Transverse colon (tissue), 4 donors: ENCODE measurements at regions not wholly inside any gene's neighbourhood (a gene's known extent, or its start where the extent isn't known, plus 50 kb on each side); places are given as distances from the start of the nearest gene placed in this dataset.

Source experiments
- DNase-seq: peaks from one replicate; pipeline ENCODE4 v3.0.0-alpha.2; 2019
- H3K27ac ChIP-seq, 4 donors: fragments of 200-600 bp; sonication (generic); 2 replicates each; pipeline ENCODE4 v1.5.1; 2016 to 2018; ENCODE audit warnings: inconsistent platforms in 4 of 4
- H3K27me3 ChIP-seq: fragments of 200-600 bp; sonication (generic); 2 replicates; pipeline ENCODE4 v1.5.1; 2017; ENCODE audit warnings: inconsistent platforms
- H3K36me3 ChIP-seq, 4 donors: fragments of 200-600 bp; sonication (generic); 2 replicates each; pipeline ENCODE4 v1.5.1; 2017 to 2019; ENCODE audit warnings: inconsistent platforms in 4 of 4
- H3K4me1 ChIP-seq, 4 donors: fragments of 200-600 bp; sonication (generic); 2 replicates each; pipeline ENCODE4 v1.5.1; 2017 to 2020; ENCODE audit warnings: inconsistent platforms in 4 of 4
- H3K4me3 ChIP-seq, 4 donors: fragments of 200-600 bp; sonication (generic); 1 replicate in 1 of 4; 2 replicates in 3 of 4; pipeline versions ENCODE4 v1.5.1 to v1.6.1; 2017 to 2019; ENCODE audit warnings: inconsistent platforms in 4 of 4
- H3K9me3 ChIP-seq, 2 donors: fragments of 200-600 bp; sonication (generic); 2 replicates each; pipeline ENCODE4 v1.5.1; 2017 to 2019; ENCODE audit warnings: inconsistent platforms in 2 of 2
- EP300 ChIP-seq: sonication (generic); formaldehyde crosslinking; IDR thresholded peaks from one replicate; pipeline ENCODE4 v1.6.1; 2017; ENCODE audit warnings: antibody characterized with exemption, low read depth
- POLR2A ChIP-seq: fragments of 450-650 bp; IDR thresholded peaks from one replicate; pipeline ENCODE4 v1.6.1; 2016; ENCODE audit warnings: antibody characterized with exemption, mild to moderate bottlenecking, moderate library complexity
- POLR2AphosphoS5 ChIP-seq, 3 donors: sonication (generic); formaldehyde crosslinking; IDR thresholded peaks; one replicate each; pipeline ENCODE4 v1.6.1; 2016; ENCODE audit warnings: antibody characterized with exemption in 3 of 3
- WGBS, 2 donors: methylation state at CpG; one replicate each; pipeline ENCODE4 v1.1.5; 2018; ENCODE audit warnings: low coverage in 1 of 2; 5-methylcytosine and 5-hydroxymethylcytosine counted together
- in situ Hi-C, 4 donors: fragments of 200-750 bp; cut with MboI; loops; one replicate each; pipeline versions ENCODE4 v1.15.0 to v1.15.1; 2017; ENCODE audit warnings: low sequenced_read_pairs in 3 of 4, low pct_ligation_motif_present in 1 of 4, low pct_unique_long_range_greater_than_20kb in 1 of 4
- intact Hi-C: fragments of 100-400 bp; cut with DNase I; formaldehyde crosslinking; loops from one replicate; pipeline ENCODE4 v1.15.1; 2023; ENCODE audit warnings: low total_unique reads
- TF ChIP-seq, protein P1 (sequence below), 5 experiments: fragments of 200-600 bp in 3 of 5; fragments of 450-650 bp in 2 of 5; sonication (generic) in 3 of 5; IDR thresholded peaks; 1 replicate in 2 of 5; 2 replicates in 3 of 5; pipeline ENCODE4 v1.5.1; 2016 to 2017; ENCODE audit warnings: antibody characterized with exemption in 5 of 5, inconsistent platforms in 3 of 5, mild to moderate bottlenecking in 2 of 5, moderate library complexity in 1 of 5

DNA sequence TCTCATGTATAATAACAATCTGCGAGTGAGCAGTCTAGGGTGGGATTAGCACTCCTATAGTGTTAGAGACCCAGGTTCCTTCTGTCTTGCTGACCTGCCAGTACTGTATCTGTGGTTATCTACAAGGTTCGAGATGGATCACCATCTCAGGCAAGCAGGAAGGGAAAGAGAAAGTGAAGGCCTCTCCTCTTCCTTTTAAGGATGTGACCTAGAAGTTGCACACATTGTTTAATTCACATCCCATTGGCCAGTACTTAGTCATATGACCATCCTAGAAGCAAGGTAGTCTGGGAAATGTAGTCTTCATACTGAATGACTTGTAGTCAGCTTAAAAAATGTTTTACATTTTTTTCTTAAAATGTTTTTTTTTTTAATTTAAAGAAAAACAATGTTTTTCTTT, 168.6 kb downstream of the CARTPT start:
- no peaks in the 10 kb centered on the region for H3K4me1 ChIP-seq
- WGBS, 2 donors: 66 to 100% methylated on average over 1 to 2 of the region's 2 CpGs
- no peaks in the 10 kb centered on the region for H3K27me3 ChIP-seq
- in situ Hi-C loops (no loop called here), intact Hi-C loops (no loop called here)
- DNase-seq: no peak
- no peaks in the 10 kb centered on the region for H3K36me3 ChIP-seq
- no peak overlapping the region for H3K4me3 ChIP-seq
- no peaks in the 10 kb centered on the region for H3K9me3 ChIP-seq
- H3K27ac ChIP-seq: no peak overlapping the region
- TF ChIP-seq POLR2AphosphoS5 (IDR thresholded peaks at IDR 0.05): no peak
- TF ChIP-seq EP300: no peak
- TF ChIP-seq POLR2A: no peak
- TF ChIP-seq, protein P1, sequence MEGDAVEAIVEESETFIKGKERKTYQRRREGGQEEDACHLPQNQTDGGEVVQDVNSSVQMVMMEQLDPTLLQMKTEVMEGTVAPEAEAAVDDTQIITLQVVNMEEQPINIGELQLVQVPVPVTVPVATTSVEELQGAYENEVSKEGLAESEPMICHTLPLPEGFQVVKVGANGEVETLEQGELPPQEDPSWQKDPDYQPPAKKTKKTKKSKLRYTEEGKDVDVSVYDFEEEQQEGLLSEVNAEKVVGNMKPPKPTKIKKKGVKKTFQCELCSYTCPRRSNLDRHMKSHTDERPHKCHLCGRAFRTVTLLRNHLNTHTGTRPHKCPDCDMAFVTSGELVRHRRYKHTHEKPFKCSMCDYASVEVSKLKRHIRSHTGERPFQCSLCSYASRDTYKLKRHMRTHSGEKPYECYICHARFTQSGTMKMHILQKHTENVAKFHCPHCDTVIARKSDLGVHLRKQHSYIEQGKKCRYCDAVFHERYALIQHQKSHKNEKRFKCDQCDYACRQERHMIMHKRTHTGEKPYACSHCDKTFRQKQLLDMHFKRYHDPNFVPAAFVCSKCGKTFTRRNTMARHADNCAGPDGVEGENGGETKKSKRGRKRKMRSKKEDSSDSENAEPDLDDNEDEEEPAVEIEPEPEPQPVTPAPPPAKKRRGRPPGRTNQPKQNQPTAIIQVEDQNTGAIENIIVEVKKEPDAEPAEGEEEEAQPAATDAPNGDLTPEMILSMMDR (IDR thresholded peaks at IDR 0.05): no peak

DNA sequence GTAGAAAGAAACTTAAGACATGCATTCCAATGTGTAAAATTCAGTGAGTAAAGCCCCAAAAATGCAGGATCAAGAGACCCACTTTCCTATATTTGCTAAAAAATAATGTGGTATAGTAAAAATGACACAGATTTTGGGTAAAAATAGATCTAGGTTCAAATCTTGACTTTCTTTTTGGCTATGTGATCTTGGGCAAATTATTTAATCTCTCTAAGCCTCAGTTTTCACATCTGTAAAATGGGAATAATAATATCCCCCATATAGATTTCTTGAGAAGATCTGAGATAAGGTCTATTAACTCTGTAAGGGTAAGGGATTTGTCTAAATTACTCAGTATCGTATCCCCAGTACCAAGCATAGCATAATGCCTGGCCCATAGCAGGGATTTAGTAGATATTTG, 172.3 kb downstream of the CARTPT start:
- TF ChIP-seq POLR2AphosphoS5 (IDR thresholded peaks at IDR 0.05) (no peak), EP300 (no peak), POLR2A (no peak)
- TF ChIP-seq, protein P1 (IDR thresholded peaks at IDR 0.05): no peak
- in situ Hi-C loops: no loop called here
- H3K36me3 ChIP-seq: no peaks in the 10 kb centered on the region

DNA sequence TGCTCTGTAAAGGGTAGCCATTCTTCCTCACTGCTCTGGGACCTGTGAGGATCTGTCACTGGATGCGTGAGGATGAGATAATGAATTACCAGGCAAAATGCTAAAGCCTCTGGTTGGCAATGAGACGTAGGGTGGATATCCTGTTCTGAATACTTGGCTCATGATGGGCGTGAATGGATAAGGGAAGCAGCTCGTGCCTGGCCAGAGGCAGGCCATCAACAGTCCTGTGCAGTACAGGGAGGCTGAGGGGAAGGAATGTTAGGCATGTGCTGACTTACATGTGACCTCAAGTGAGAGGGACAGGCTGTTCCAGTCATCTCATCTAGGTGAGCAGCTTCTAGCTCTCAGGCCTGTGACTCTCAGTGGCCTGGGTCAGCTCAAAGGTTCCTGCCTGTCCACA, 172.8 kb downstream of the CARTPT start:
- Histone ChIP-seq H3K27me3 (no peaks in the 10 kb centered on the region), H3K9me3 (no peaks in the 10 kb centered on the region), H3K27ac (no peak overlapping the region), H3K4me3 (no peak overlapping the region), H3K4me1 (peaks cover 0 to 5% (median 0%) of the 10 kb centered on the region in 4 donors), H3K36me3 (no peaks in the 10 kb centered on the region)
- intact Hi-C loops (no loop called here), in situ Hi-C loops (no loop called here)
- DNase-seq: no peak
- TF ChIP-seq EP300 (no peak), POLR2A (no peak), POLR2AphosphoS5 (IDR thresholded peaks at IDR 0.05) (no peak)
- TF ChIP-seq, protein P1 (IDR thresholded peaks at IDR 0.05): no peak
- 58 to 76% methylated on average over 4 of the region's 4 CpGs for WGBS, 2 donors

More for the DNA sequence above, 172.3 kb downstream of the CARTPT start:
- no peak overlapping the region for H3K27ac ChIP-seq
- no peak for DNase-seq
- no peak overlapping the region for H3K4me3 ChIP-seq
- intact Hi-C loops: no loop called here
- peaks cover 0 to 5% (median 0%) of the 10 kb centered on the region in 4 donors for H3K4me1 ChIP-seq
- H3K27me3 ChIP-seq: no peaks in the 10 kb centered on the region
- no peaks in the 10 kb centered on the region for H3K9me3 ChIP-seq
- WGBS, 2 donors: 79 to 100% methylated on average over 1 of the region's 1 CpG

DNA sequence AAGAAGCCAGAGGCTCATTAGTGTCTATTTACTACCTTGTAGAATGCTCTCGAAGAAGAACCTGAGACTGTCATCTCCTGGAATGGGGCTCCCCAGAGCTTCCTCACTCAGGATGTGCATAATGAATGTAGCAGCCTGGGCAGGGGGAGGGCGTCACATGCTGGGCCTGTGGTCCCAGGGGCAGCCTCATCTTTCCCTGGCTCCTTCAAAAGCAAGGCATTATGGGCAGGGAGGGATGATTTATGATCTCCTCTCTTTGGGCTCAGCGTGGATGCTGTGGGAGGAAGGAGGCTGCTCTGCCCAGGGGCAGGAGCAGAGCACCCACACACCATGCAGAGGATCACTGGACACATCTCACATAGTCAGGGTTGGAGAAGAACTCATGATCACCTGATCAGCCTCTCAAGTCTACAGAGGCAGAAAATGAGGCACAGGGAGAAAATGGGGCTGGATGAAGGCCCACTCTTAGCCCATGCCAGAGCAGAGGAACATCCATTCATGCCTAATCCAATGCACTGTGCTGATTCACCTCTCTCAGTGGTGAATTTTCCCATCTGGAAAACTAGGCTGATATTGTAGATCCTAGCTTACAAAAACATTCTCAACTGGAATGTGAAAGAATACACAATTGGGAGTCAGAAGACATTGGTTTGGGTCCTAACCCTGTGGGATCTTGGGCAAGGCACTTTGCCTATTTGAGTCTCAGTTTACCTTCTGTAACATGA, 173.7 kb downstream of the CARTPT start:
- H3K36me3 ChIP-seq: no peaks in the 10 kb centered on the region
- intact Hi-C loops: no loop called here
- peaks cover 0 to 5% (median 0%) of the 10 kb centered on the region in 4 donors for H3K4me1 ChIP-seq
- no peak for DNase-seq
- 54 to 60% methylated on average over 1 to 2 of the region's 3 CpGs for WGBS, 2 donors
- TF ChIP-seq EP300: no peak
- TF ChIP-seq, protein P1 (IDR thresholded peaks at IDR 0.05): no peak
- TF ChIP-seq POLR2AphosphoS5 (IDR thresholded peaks at IDR 0.05): no peak
- TF ChIP-seq POLR2A: no peak
- in situ Hi-C loops: no loop called here
- no peaks in the 10 kb centered on the region for H3K27me3 ChIP-seq
- H3K9me3 ChIP-seq: no peaks in the 10 kb centered on the region
- no peak overlapping the region for H3K4me3 ChIP-seq
- no peak overlapping the region for H3K27ac ChIP-seq
